ENCODE measurements at regions not wholly inside any gene's neighbourhood (a gene's known extent, or its start where the extent isn't known, plus 50 kb on each side); places are given as distances from the start of the nearest gene placed in this dataset.

- no peak for TF ChIP-seq POLR2A (IDR thresholded peaks at IDR 0.05; ENCODE audit: low read depth, low read length)
- TF ChIP-seq POLR2AphosphoS5 (IDR thresholded peaks at IDR 0.05; ENCODE audit: low read depth, low read length) = no peak
- TF ChIP-seq POU2F2 (IDR thresholded peaks at IDR 0.05; ENCODE audit: low read depth, low read length) = no peak
- no peak for TF ChIP-seq PAX5 (IDR thresholded peaks at IDR 0.05; ENCODE audit: insufficient read depth, low read length, severe bottlenecking)
- TF ChIP-seq TAF1 (IDR thresholded peaks at IDR 0.05; ENCODE audit: low read depth, low read length) = no peak
Measured at GRCh38 chr1:29970747-29971325, 734.5 kb downstream of the PTPRU start.
